H9 (cell line): ENCODE measurements at regions not wholly inside any gene's neighbourhood (a gene's known extent, or its start where the extent isn't known, plus 50 kb on each side); places are given as distances from the start of the nearest gene placed in this dataset.

Experiments
- DNase-seq: peaks from one replicate; pipeline ENCODE4 v3.0.0-alpha.2; 2017
- H2AFZ ChIP-seq: one replicate; pipeline ENCODE4 v1.6.1; 2013; ENCODE audit warnings: mild to moderate bottlenecking, low read length, control low read depth, moderate library complexity
- H2AK5ac ChIP-seq: 2 replicates; pipeline ENCODE4 v1.6.1; 2013; ENCODE audit warnings: low read length, control low read depth, mixed read lengths; ENCODE audit not compliant: insufficient read length
- H2BK120ac ChIP-seq: one replicate; pipeline ENCODE4 v1.6.1; 2013; ENCODE audit warnings: low read depth, mild to moderate bottlenecking, low read length, control low read depth, inconsistent platforms; ENCODE audit not compliant: poor library complexity, severe bottlenecking
- H2BK12ac ChIP-seq: 2 replicates; pipeline ENCODE4 v1.6.1; 2013; ENCODE audit warnings: low read length, control low read depth, mixed read lengths, low read depth; ENCODE audit not compliant: insufficient read length
- H2BK15ac ChIP-seq: 2 replicates; pipeline ENCODE4 v1.6.1; 2013; ENCODE audit warnings: low read depth, low read length, control low read depth
- H2BK20ac ChIP-seq: one replicate; pipeline ENCODE4 v1.6.1; 2013; ENCODE audit warnings: low read depth, mild to moderate bottlenecking, low read length, control low read depth, inconsistent platforms; ENCODE audit not compliant: poor library complexity, severe bottlenecking
- H2BK5ac ChIP-seq: 2 replicates; pipeline ENCODE4 v1.6.1; 2013; ENCODE audit warnings: low read length, control low read depth, mixed read lengths; ENCODE audit not compliant: insufficient read length
- H3K14ac ChIP-seq: 2 replicates; pipeline ENCODE4 v1.6.1; 2013; ENCODE audit warnings: low read length, control low read depth; ENCODE audit not compliant: insufficient read depth
- H3K18ac ChIP-seq: 2 replicates; pipeline ENCODE4 v1.6.1; 2013; ENCODE audit warnings: low read depth, mild to moderate bottlenecking, mixed read lengths, low read length, control low read depth; ENCODE audit not compliant: insufficient read length
- H3K23ac ChIP-seq: 2 replicates; pipeline ENCODE4 v1.6.1; 2013; ENCODE audit warnings: low read length, control low read depth, mixed read lengths, low read depth; ENCODE audit not compliant: insufficient read length
- H3K23me2 ChIP-seq: 2 replicates; pipeline ENCODE4 v1.6.1; 2013; ENCODE audit warnings: low read depth, mild to moderate bottlenecking, mixed read lengths, low read length, control low read depth; ENCODE audit not compliant: insufficient read length, poor library complexity, severe bottlenecking
- H3K27ac ChIP-seq: 2 replicates; pipeline ENCODE4 v1.5.1; 2013; ENCODE audit warnings: low read length, control low read depth, mixed read lengths, low read depth; ENCODE audit not compliant: insufficient read length
- H3K27me3 ChIP-seq: 2 replicates; pipeline ENCODE4 v1.6.1; 2013; ENCODE audit warnings: low read length, control low read depth, inconsistent platforms; ENCODE audit not compliant: insufficient read depth
- H3K4ac ChIP-seq: 2 replicates; pipeline ENCODE4 v1.6.1; 2013; ENCODE audit warnings: low read depth, mild to moderate bottlenecking, control low read depth, inconsistent platforms, low read length, moderate library complexity
- H3K4me1 ChIP-seq: 2 replicates; pipeline ENCODE4 v1.6.1; 2013; ENCODE audit warnings: low read length, control low read depth, inconsistent platforms; ENCODE audit not compliant: insufficient read depth
- H3K4me2 ChIP-seq: 2 replicates; pipeline ENCODE4 v1.6.1; 2013; ENCODE audit warnings: low read length, control low read depth, mixed read lengths; ENCODE audit not compliant: insufficient read length, insufficient read depth
- H3K56ac ChIP-seq: 2 replicates; pipeline ENCODE4 v1.6.1; 2013; ENCODE audit warnings: low read depth, mild to moderate bottlenecking, mixed read lengths, low read length, control low read depth; ENCODE audit not compliant: insufficient read length
- H3K79me1 ChIP-seq: 2 replicates; pipeline ENCODE4 v1.6.1; 2013; ENCODE audit warnings: low read depth, mild to moderate bottlenecking, moderate library complexity, low read length, control low read depth, inconsistent platforms; ENCODE audit not compliant: insufficient read depth, poor library complexity, severe bottlenecking
- H3K79me2 ChIP-seq: 2 replicates; pipeline ENCODE4 v1.6.1; 2013; ENCODE audit warnings: low read length, control low read depth, inconsistent platforms; ENCODE audit not compliant: insufficient read depth
- H3K9ac ChIP-seq: 2 replicates; pipeline ENCODE4 v1.6.1; 2013; ENCODE audit warnings: low read length, control low read depth, mixed read lengths; ENCODE audit not compliant: insufficient read length; ENCODE audit errors: extremely low read depth
- H3K9me3 ChIP-seq: one replicate; pipeline ENCODE4 v1.6.1; 2013; ENCODE audit warnings: low read depth, low read length, inconsistent platforms; ENCODE audit not compliant: control insufficient read depth
- H3T11ph ChIP-seq: one replicate; pipeline ENCODE4 v1.6.1; 2013; ENCODE audit warnings: mild to moderate bottlenecking, low read length, control low read depth, inconsistent platforms
- H4K20me1 ChIP-seq: one replicate; pipeline ENCODE4 v1.6.1; 2013; ENCODE audit not compliant: control insufficient read depth, insufficient read length, insufficient read depth
- H4K5ac ChIP-seq: 2 replicates; pipeline ENCODE4 v1.6.1; 2013; ENCODE audit warnings: low read depth, mild to moderate bottlenecking, mixed read lengths, low read length, control low read depth; ENCODE audit not compliant: insufficient read length
- H4K8ac ChIP-seq: replicated peaks from 2 replicates; pipeline ENCODE4 v1.6.1; 2013; ENCODE audit warnings: low read length, control low read depth, mixed read lengths, low read depth; ENCODE audit not compliant: insufficient read length
- H4K91ac ChIP-seq: 2 replicates; pipeline ENCODE4 v1.6.1; 2013; ENCODE audit warnings: low read depth, mild to moderate bottlenecking, moderate library complexity, mixed read lengths, low read length, control low read depth; ENCODE audit not compliant: insufficient read length
- H3K27ac Mint-ChIP-seq, 3 experiments: 2 replicates in 2 of 3; 3 replicates in 1 of 3; pipeline ENCODE4 v1.8.0; 2020 to 2021; ENCODE audit warnings: mixed read lengths in 3 of 3, mild to moderate bottlenecking in 1 of 3, moderate library complexity in 1 of 3
- H3K27me3 Mint-ChIP-seq: 2 replicates; pipeline ENCODE4 v1.8.0; 2021; ENCODE audit warnings: low read depth, mild to moderate bottlenecking, moderate library complexity, mixed read lengths
- H3K36me3 Mint-ChIP-seq, 3 experiments: 2 replicates in 2 of 3; 3 replicates in 1 of 3; pipeline ENCODE4 v1.8.0; 2020 to 2021; ENCODE audit warnings: low read depth in 3 of 3, mixed read lengths in 3 of 3; ENCODE audit not compliant: insufficient read depth in 1 of 3
- H3K4me1 Mint-ChIP-seq, 2 experiments: 2 replicates each; pipeline ENCODE4 v1.8.0; 2020; ENCODE audit warnings: mixed read lengths in 2 of 2
- H3K4me3 Mint-ChIP-seq, 2 experiments: 2 replicates in 1 of 2; 3 replicates in 1 of 2; pipeline ENCODE4 v1.8.0; 2020 to 2021; ENCODE audit warnings: mild to moderate bottlenecking in 2 of 2, mixed read lengths in 2 of 2, moderate library complexity in 1 of 2
- H3K9me3 Mint-ChIP-seq, 2 experiments: 2 replicates in 1 of 2; 3 replicates in 1 of 2; pipeline ENCODE4 v1.8.0; 2020; ENCODE audit warnings: mild to moderate bottlenecking in 2 of 2, mixed read lengths in 2 of 2, moderate library complexity in 1 of 2
- WGBS: extraction: QIAGEN DNeasy Blood & Tissue Kit; methylation state at CpG from one replicate; pipeline ENCODE4 v1.1.7; 2013; ENCODE audit warnings: missing lambda C conversion rate, low lambda C conversion rate, mixed read lengths; ENCODE audit not compliant: insufficient read length; ENCODE audit errors: extremely low coverage; 5-methylcytosine and 5-hydroxymethylcytosine counted together
- TF ChIP-seq, protein P1 (sequence below): fragments of 200-600 bp; sonication (generic); conservative IDR thresholded peaks from 3 replicates; pipeline ENCODE4 v1.8.0; 2021; ENCODE audit warnings: antibody characterized with exemption, mild to moderate bottlenecking

DNA sequence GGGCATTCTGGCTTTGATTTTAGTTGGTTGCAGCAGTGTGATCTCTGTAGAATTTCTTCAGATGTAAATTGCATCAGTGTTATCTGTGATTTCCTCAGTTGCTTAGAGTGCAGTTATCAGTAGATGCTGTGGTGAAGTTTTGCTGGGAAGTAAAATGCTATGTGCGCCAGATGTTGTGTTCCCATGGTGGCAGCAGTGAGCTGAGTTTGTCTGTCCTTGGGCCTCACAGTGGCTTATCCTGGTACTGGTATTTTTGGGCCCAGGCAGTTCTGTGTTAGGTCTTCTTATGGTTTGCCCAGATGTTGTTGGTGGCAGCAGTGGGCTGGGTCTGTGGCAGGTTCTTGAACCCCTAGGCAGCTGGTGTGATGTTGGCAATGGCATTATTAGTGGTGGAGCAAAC is 1242.1 kb downstream of the PLA2G4A start:
- no peak overlapping the region for H3K4ac ChIP-seq
- no peaks in the 10 kb centered on the region for H3K4me1 ChIP-seq
- H2BK120ac ChIP-seq: no peak overlapping the region
- no peak overlapping the region for H3K27ac ChIP-seq
- DNase-seq: peak; percentile 50
- no peaks in the 10 kb centered on the region for H3K79me2 ChIP-seq
- H2BK12ac ChIP-seq: no peak overlapping the region
- H3K4me1 Mint-ChIP-seq: no peaks in the 10 kb centered on the region
- no peaks in the 10 kb centered on the region for H3K9me3 ChIP-seq
- H2AFZ ChIP-seq: no peak overlapping the region
- no peaks in the 10 kb centered on the region for H3K23me2 ChIP-seq
- H4K20me1 ChIP-seq: no peaks in the 10 kb centered on the region
- no CpG with 5 or more reads among the region's 1 CpG for WGBS
- H3K27me3 ChIP-seq: no peaks in the 10 kb centered on the region
- no peak overlapping the region for H3K18ac ChIP-seq
- H3K36me3 Mint-ChIP-seq: peaks cover 0 to 15% (median 6%) of the 10 kb centered on the region in 3 experiments; a peak in 4 of 7 replicates
- no peak overlapping the region for H2AK5ac ChIP-seq
- H4K91ac ChIP-seq: no peak overlapping the region
- no peak overlapping the region for H3T11ph ChIP-seq
- no peak overlapping the region for H3K14ac ChIP-seq
- no peak overlapping the region for H3K9ac ChIP-seq
- no peak overlapping the region for H4K5ac ChIP-seq
- no peak overlapping the region for H2BK5ac ChIP-seq
- TF ChIP-seq, protein P1, sequence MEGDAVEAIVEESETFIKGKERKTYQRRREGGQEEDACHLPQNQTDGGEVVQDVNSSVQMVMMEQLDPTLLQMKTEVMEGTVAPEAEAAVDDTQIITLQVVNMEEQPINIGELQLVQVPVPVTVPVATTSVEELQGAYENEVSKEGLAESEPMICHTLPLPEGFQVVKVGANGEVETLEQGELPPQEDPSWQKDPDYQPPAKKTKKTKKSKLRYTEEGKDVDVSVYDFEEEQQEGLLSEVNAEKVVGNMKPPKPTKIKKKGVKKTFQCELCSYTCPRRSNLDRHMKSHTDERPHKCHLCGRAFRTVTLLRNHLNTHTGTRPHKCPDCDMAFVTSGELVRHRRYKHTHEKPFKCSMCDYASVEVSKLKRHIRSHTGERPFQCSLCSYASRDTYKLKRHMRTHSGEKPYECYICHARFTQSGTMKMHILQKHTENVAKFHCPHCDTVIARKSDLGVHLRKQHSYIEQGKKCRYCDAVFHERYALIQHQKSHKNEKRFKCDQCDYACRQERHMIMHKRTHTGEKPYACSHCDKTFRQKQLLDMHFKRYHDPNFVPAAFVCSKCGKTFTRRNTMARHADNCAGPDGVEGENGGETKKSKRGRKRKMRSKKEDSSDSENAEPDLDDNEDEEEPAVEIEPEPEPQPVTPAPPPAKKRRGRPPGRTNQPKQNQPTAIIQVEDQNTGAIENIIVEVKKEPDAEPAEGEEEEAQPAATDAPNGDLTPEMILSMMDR: peak; percentile 56; the same call in 2 of the 3 replicates
- no peak overlapping the region for H3K27ac Mint-ChIP-seq
- no peak overlapping the region for H3K4me3 Mint-ChIP-seq
- peaks cover 13 to 17% of the 10 kb centered on the region in 2 experiments for H3K9me3 Mint-ChIP-seq
- no peaks in the 10 kb centered on the region for H3K27me3 Mint-ChIP-seq
- H3K4me2 ChIP-seq: no peak overlapping the region
- H4K8ac ChIP-seq: no peak overlapping the region
- no peak overlapping the region for H3K23ac ChIP-seq
- no peak overlapping the region for H3K56ac ChIP-seq
- no peaks in the 10 kb centered on the region for H3K79me1 ChIP-seq
- H2BK20ac ChIP-seq: no peak overlapping the region
- no peak overlapping the region for H2BK15ac ChIP-seq
